ENCODE measurements at regions not wholly inside any gene's neighbourhood (a gene's known extent, or its start where the extent isn't known, plus 50 kb on each side); places are given as distances from the start of the nearest gene placed in this dataset.

DNA sequence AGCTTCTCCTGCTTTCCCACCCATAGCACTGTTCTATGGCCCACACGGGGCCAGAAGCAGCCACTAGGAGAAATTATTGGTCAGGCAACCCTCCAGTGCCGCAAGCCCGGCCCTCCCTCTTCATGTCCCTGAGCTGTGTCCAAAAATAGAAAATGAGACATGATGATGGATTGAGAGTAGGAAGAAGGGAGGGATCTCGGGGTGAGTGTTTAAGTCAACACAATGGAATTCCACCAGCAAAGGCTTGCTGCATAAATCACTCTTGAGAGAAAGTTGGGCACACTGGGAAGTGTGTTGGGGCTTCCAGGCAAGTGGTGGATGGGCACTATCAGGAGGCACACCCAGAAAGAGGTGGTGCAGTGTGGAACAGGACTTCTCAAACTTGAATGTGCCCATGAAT lies 94.2 kb downstream of the LLPH start:
- H3K4me1 ChIP-seq, result peaks cover 9% of the 10 kb centered on the region
- POLR2A ChIA-PET, result no interaction called here
- H3K27me3 ChIP-seq (replicated peaks; ENCODE audit: control insufficient read depth, insufficient read depth, low read length), result no peaks in the 10 kb centered on the region
- Mint-ChIP-seq H3K27me3 (ENCODE audit: insufficient read depth, unreplicated experiment) (no peaks in the 10 kb centered on the region), H3K27ac (ENCODE audit: unreplicated experiment) (no peak overlapping the region), H3K9me3 (ENCODE audit: unreplicated experiment) (no peaks in the 10 kb centered on the region), H3K36me3 (ENCODE audit: insufficient read depth, unreplicated experiment) (no peaks in the 10 kb centered on the region), H3K4me1 (ENCODE audit: low read depth, unreplicated experiment) (peaks cover 16% of the 10 kb centered on the region), H3K4me3 (ENCODE audit: unreplicated experiment) (no peak overlapping the region)
- no peaks in the 10 kb centered on the region for H3K9me3 ChIP-seq
- no peak for TF ChIP-seq CTCF (IDR thresholded peaks at IDR 0.05; ENCODE audit: insufficient read depth in 1 of 2, low read depth in 1 of 2, low read length in 1 of 2, severe bottlenecking in 1 of 2, unreplicated experiment in 1 of 2)
- CTCF ChIA-PET, result no interaction called here
- no peaks in the 10 kb centered on the region for H3K36me3 ChIP-seq (ENCODE audit: control insufficient read depth, insufficient read depth, low read length)
- BruUV-seq (replicated peaks), result no TSS peak
- no peak for DNase-seq
- intact Hi-C loops (cut with micrococcal nuclease; ENCODE audit: unreplicated experiment), result no loop called here
- no peak overlapping the region for H3K4me3 ChIP-seq (ENCODE audit: low read depth, low read length)

DNA sequence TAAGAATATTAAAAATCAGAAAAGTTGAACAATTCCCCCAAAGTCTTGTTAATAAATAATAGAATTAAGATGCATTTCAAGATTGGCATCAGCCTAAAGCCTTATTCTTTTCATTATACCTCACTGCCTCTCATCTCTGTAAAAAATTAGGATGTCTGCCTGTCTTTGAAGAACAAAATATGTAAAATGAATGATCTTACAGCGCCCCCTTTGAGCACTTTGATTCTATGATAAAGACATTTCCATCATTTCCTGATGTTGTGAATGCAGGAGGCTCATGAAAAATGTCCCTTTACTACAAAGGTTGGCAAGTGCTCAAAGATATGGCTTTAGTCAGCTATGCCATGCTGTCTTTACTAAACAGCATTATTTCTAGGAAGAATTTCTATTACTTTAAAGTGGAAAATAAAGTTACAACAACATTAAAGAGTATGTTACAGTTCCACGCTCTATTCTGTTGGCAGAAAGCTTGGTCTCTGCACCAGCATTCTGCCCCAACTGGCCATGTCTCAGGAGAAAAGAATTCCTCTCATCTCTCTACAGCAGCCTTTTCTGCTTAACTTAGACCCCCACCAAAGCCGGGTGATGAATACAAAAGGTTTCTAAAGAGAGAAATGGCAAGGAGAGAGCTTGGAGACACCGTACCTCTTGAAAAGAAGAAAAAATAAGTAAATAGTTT lies 95.1 kb downstream of the LLPH start:
- POLR2A ChIA-PET, result no interaction called here
- intact Hi-C loops (cut with micrococcal nuclease; ENCODE audit: unreplicated experiment), result no loop called here

DNA sequence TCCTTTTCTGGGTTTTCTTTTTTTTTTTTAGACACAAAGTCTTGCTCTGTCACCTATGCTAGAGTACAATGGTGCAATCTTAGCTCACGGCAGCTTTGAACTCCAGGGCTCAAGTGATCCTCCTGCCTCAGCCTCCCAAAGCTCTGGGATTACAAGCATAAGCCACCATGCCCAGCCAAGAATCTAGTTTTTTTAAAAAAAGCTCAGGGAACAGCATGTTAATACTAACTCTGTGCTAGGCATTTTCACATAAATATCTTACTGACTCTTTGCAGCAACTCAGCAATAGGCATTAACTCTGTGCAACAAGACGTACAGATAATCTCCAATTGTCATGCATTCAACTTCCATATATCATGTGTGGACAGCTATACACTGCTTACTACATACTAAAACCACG lies 97.4 kb downstream of the LLPH start:
- no peaks in the 10 kb centered on the region for H3K36me3 Mint-ChIP-seq (ENCODE audit: insufficient read depth, unreplicated experiment)
- intact Hi-C loops (cut with micrococcal nuclease; ENCODE audit: unreplicated experiment), result no loop called here
- Histone ChIP-seq H3K4me3 (ENCODE audit: low read depth, low read length) (no peak overlapping the region), H3K9me3 (no peaks in the 10 kb centered on the region), H3K27me3 (replicated peaks; ENCODE audit: control insufficient read depth, insufficient read depth, low read length) (no peaks in the 10 kb centered on the region), H3K36me3 (ENCODE audit: control insufficient read depth, insufficient read depth, low read length) (no peaks in the 10 kb centered on the region), H3K4me1 (peaks cover 5% of the 10 kb centered on the region; the same call in 1 of the 2 replicates)
- ChIA-PET POLR2A (no interaction called here), CTCF (no interaction called here)
- H3K27ac Mint-ChIP-seq (ENCODE audit: unreplicated experiment), result no peak overlapping the region
- no TSS peak for BruUV-seq (replicated peaks)
- no peak for DNase-seq
- no peaks in the 10 kb centered on the region for H3K9me3 Mint-ChIP-seq (ENCODE audit: unreplicated experiment)
- no peak overlapping the region for H3K4me3 Mint-ChIP-seq (ENCODE audit: unreplicated experiment)
- no peaks in the 10 kb centered on the region for H3K27me3 Mint-ChIP-seq (ENCODE audit: insufficient read depth, unreplicated experiment)
- peaks cover 8% of the 10 kb centered on the region for H3K4me1 Mint-ChIP-seq (ENCODE audit: low read depth, unreplicated experiment)
- TF ChIP-seq CTCF (IDR thresholded peaks at IDR 0.05; ENCODE audit: insufficient read depth in 1 of 2, low read depth in 1 of 2, low read length in 1 of 2, severe bottlenecking in 1 of 2, unreplicated experiment in 1 of 2), result no peak

More for the DNA sequence above, 95.1 kb downstream of the LLPH start:
- no peak overlapping the region for H3K4me3 Mint-ChIP-seq (ENCODE audit: unreplicated experiment)
- Histone ChIP-seq H3K27me3 (replicated peaks; ENCODE audit: control insufficient read depth, insufficient read depth, low read length) (no peaks in the 10 kb centered on the region), H3K4me3 (ENCODE audit: low read depth, low read length) (no peak overlapping the region), H3K36me3 (ENCODE audit: control insufficient read depth, insufficient read depth, low read length) (no peaks in the 10 kb centered on the region), H3K4me1 (peaks cover 8% of the 10 kb centered on the region), H3K9me3 (no peaks in the 10 kb centered on the region)
- no peaks in the 10 kb centered on the region for H3K9me3 Mint-ChIP-seq (ENCODE audit: unreplicated experiment)
- peak in 1 of 2 experiments; percentile 25 for DNase-seq
- no peaks in the 10 kb centered on the region for H3K27me3 Mint-ChIP-seq (ENCODE audit: insufficient read depth, unreplicated experiment)
- peaks cover 13% of the 10 kb centered on the region for H3K4me1 Mint-ChIP-seq (ENCODE audit: low read depth, unreplicated experiment)
- peak in 1 of 2 experiments; percentile 12 for TF ChIP-seq CTCF (IDR thresholded peaks at IDR 0.05; ENCODE audit: insufficient read depth in 1 of 2, low read depth in 1 of 2, low read length in 1 of 2, severe bottlenecking in 1 of 2, unreplicated experiment in 1 of 2)
- no peaks in the 10 kb centered on the region for H3K36me3 Mint-ChIP-seq (ENCODE audit: insufficient read depth, unreplicated experiment)
- CTCF ChIA-PET, result no interaction called here
- H3K27ac Mint-ChIP-seq (ENCODE audit: unreplicated experiment), result no peak overlapping the region
- no TSS peak for BruUV-seq (replicated peaks)
